ENCODE measurements at regions not wholly inside any gene's neighbourhood (a gene's known extent, or its start where the extent isn't known, plus 50 kb on each side); places are given as distances from the start of the nearest gene placed in this dataset.

GRCh38 chr21:19914028-19914427 lies 1084.2 kb upstream of the NCAM2 start:
- no peak for TF ChIP-seq CTCF (IDR thresholded peaks at IDR 0.05)
- no peak overlapping the region for H3K4me3 ChIP-seq
- H3K4me1 ChIP-seq, result no peaks in the 10 kb centered on the region
- ATAC-seq, result no peak
- intact Hi-C loops (cut with DNase I), result no loop called here
- H3K27me3 ChIP-seq, result no peaks in the 10 kb centered on the region
- no peak for DNase-seq
- H3K27ac ChIP-seq, result no peak overlapping the region
- no peaks in the 10 kb centered on the region for H3K36me3 ChIP-seq
- H3K9me3 ChIP-seq, result no peaks in the 10 kb centered on the region

- Histone ChIP-seq H3K4me3 (no peak overlapping the region), H3K4me1 (no peaks in the 10 kb centered on the region), H3K27me3 (no peaks in the 10 kb centered on the region), H3K27ac (no peak overlapping the region), H3K9me3 (no peaks in the 10 kb centered on the region), H3K36me3 (no peaks in the 10 kb centered on the region)
- no peak for DNase-seq
- ATAC-seq, result no peak
- no peak for TF ChIP-seq CTCF (IDR thresholded peaks at IDR 0.05)
- intact Hi-C loops (cut with DNase I), result no loop called here
Observed at GRCh38 chr21:19921211-19921610, 1077.0 kb upstream of the NCAM2 start.

GRCh38 chr21:19922122-19922521 lies 1076.1 kb upstream of the NCAM2 start:
- TF ChIP-seq CTCF (IDR thresholded peaks at IDR 0.05), result no peak
- no peaks in the 10 kb centered on the region for H3K27me3 ChIP-seq
- no peaks in the 10 kb centered on the region for H3K4me1 ChIP-seq
- H3K4me3 ChIP-seq, result no peak overlapping the region
- intact Hi-C loops (cut with DNase I), result no loop called here
- no peaks in the 10 kb centered on the region for H3K9me3 ChIP-seq
- DNase-seq (no peak), ATAC-seq (no peak)
- no peaks in the 10 kb centered on the region for H3K36me3 ChIP-seq
- no peak overlapping the region for H3K27ac ChIP-seq

- no peaks in the 10 kb centered on the region for H3K9me3 ChIP-seq
- DNase-seq, result no peak
- intact Hi-C loops (cut with DNase I), result no loop called here
- TF ChIP-seq CTCF (IDR thresholded peaks at IDR 0.05), result no peak
- no peak overlapping the region for H3K27ac ChIP-seq
- no peaks in the 10 kb centered on the region for H3K27me3 ChIP-seq
- H3K4me3 ChIP-seq, result no peak overlapping the region
- H3K36me3 ChIP-seq, result no peaks in the 10 kb centered on the region
- ATAC-seq, result no peak
- no peaks in the 10 kb centered on the region for H3K4me1 ChIP-seq
Observed at GRCh38 chr21:19935467-19935866, 1062.7 kb upstream of the NCAM2 start.

- H3K36me3 ChIP-seq, result no peaks in the 10 kb centered on the region
- peaks cover 0 to 8% of the 10 kb centered on the region in 2 donors for H3K9me3 ChIP-seq
- ATAC-seq (no peak), DNase-seq (no peak)
- H3K4me1 ChIP-seq, result no peaks in the 10 kb centered on the region
- no peak overlapping the region for H3K27ac ChIP-seq
- intact Hi-C loops (cut with DNase I), result no loop called here
- TF ChIP-seq CTCF (IDR thresholded peaks at IDR 0.05), result no peak
- H3K4me3 ChIP-seq, result no peak overlapping the region
- H3K27me3 ChIP-seq, result no peaks in the 10 kb centered on the region
Observed at GRCh38 chr21:19937619-19938018, 1060.6 kb upstream of the NCAM2 start.

Measured in left lung (tissue), 4 donors.